ENCODE measurements at regions not wholly inside any gene's neighbourhood (a gene's known extent, or its start where the extent isn't known, plus 50 kb on each side); places are given as distances from the start of the nearest gene placed in this dataset.

GRCh38 chr22:49553518-49554295 lies 274.0 kb downstream of the BRD1 start:
- peaks cover 2% of the 10 kb centered on the region for H3K9me3 ChIP-seq (ENCODE audit: severe bottlenecking)
- no peaks in the 10 kb centered on the region for H3K36me3 ChIP-seq (ENCODE audit: low read depth)
- ATAC-seq (ENCODE audit: low read depth) = no peak
- H3K27ac ChIP-seq (ENCODE audit: poor library complexity, severe bottlenecking) = no peak overlapping the region
- no peak for DNase-seq (ENCODE audit: low spot score)
- TF ChIP-seq CTCF (IDR thresholded peaks at IDR 0.05; ENCODE audit: poor library complexity, severe bottlenecking) = no peak
- no peaks in the 10 kb centered on the region for H3K4me1 ChIP-seq (ENCODE audit: insufficient read depth, poor library complexity, severe bottlenecking)
- H3K27me3 ChIP-seq (ENCODE audit: insufficient read depth, poor library complexity, severe bottlenecking) = peaks cover under 1% of the 10 kb centered on the region
- H3K4me3 ChIP-seq (ENCODE audit: severe bottlenecking) = no peak overlapping the region

- Histone ChIP-seq H3K27ac (ENCODE audit: poor library complexity, severe bottlenecking) (no peak overlapping the region), H3K27me3 (ENCODE audit: insufficient read depth, poor library complexity, severe bottlenecking) (peaks cover 7% of the 10 kb centered on the region), H3K36me3 (ENCODE audit: low read depth) (no peaks in the 10 kb centered on the region), H3K4me3 (ENCODE audit: severe bottlenecking) (no peak overlapping the region), H3K4me1 (ENCODE audit: insufficient read depth, poor library complexity, severe bottlenecking) (no peaks in the 10 kb centered on the region), H3K9me3 (ENCODE audit: severe bottlenecking) (peaks cover 2% of the 10 kb centered on the region)
- DNase-seq (ENCODE audit: low spot score) = no peak
- ATAC-seq (ENCODE audit: low read depth) = no peak
- TF ChIP-seq CTCF (IDR thresholded peaks at IDR 0.05; ENCODE audit: poor library complexity, severe bottlenecking) = no peak
These were observed 274.6 kb downstream of the BRD1 start for GRCh38 chr22:49553076-49553475.

- Histone ChIP-seq H3K27me3 (ENCODE audit: insufficient read depth, poor library complexity, severe bottlenecking) (peaks cover 8% of the 10 kb centered on the region), H3K27ac (ENCODE audit: poor library complexity, severe bottlenecking) (no peak overlapping the region), H3K4me1 (ENCODE audit: insufficient read depth, poor library complexity, severe bottlenecking) (no peaks in the 10 kb centered on the region), H3K36me3 (ENCODE audit: low read depth) (no peaks in the 10 kb centered on the region), H3K4me3 (ENCODE audit: severe bottlenecking) (no peak overlapping the region), H3K9me3 (ENCODE audit: severe bottlenecking) (no peaks in the 10 kb centered on the region)
- DNase-seq (ENCODE audit: low spot score) (no peak), ATAC-seq (ENCODE audit: low read depth) (no peak)
- TF ChIP-seq CTCF (IDR thresholded peaks at IDR 0.05; ENCODE audit: poor library complexity, severe bottlenecking) = no peak
These were observed 275.6 kb downstream of the BRD1 start for GRCh38 chr22:49551897-49552614.

- no peak overlapping the region for H3K4me3 ChIP-seq (ENCODE audit: severe bottlenecking)
- no peak for TF ChIP-seq CTCF (IDR thresholded peaks at IDR 0.05; ENCODE audit: poor library complexity, severe bottlenecking)
- H3K9me3 ChIP-seq (ENCODE audit: severe bottlenecking) = no peaks in the 10 kb centered on the region
- H3K27me3 ChIP-seq (ENCODE audit: insufficient read depth, poor library complexity, severe bottlenecking) = peaks cover 8% of the 10 kb centered on the region
- no peaks in the 10 kb centered on the region for H3K4me1 ChIP-seq (ENCODE audit: insufficient read depth, poor library complexity, severe bottlenecking)
- DNase-seq (ENCODE audit: low spot score) (no peak), ATAC-seq (ENCODE audit: low read depth) (no peak)
- H3K36me3 ChIP-seq (ENCODE audit: low read depth) = no peaks in the 10 kb centered on the region
- no peak overlapping the region for H3K27ac ChIP-seq (ENCODE audit: poor library complexity, severe bottlenecking)
These were observed 276.2 kb downstream of the BRD1 start for GRCh38 chr22:49551446-49551845.
